SK-MEL-5 (cell line): ENCODE measurements at regions not wholly inside any gene's neighbourhood (a gene's known extent, or its start where the extent isn't known, plus 50 kb on each side); places are given as distances from the start of the nearest gene placed in this dataset.

Experiments
- DNase-seq: peaks from one replicate; pipeline ENCODE4 v3.0.0-alpha.2; 2016; ENCODE audit warnings: low read depth, low spot score
- in situ Hi-C: cut with HindIII; loops from 2 replicates; pipeline ENCODE4 v1.10.0; 2016; ENCODE audit warnings: low sequenced_read_pairs, high pct_unique_total_duplicates, low pct_unique_long_range_greater_than_20kb

GRCh38 chr1:82245345-82246014, 444.7 kb downstream of the ADGRL2 start:
- in situ Hi-C loops, result no loop called here
- no peak for DNase-seq

- in situ Hi-C loops, result no loop called here
- DNase-seq, result no peak
Observed at GRCh38 chr1:82240571-82240970, 439.8 kb downstream of the ADGRL2 start.

GRCh38 chr1:82230667-82231066, 429.9 kb downstream of the ADGRL2 start:
- in situ Hi-C loops, result no loop called here
- DNase-seq, result no peak

GRCh38 chr1:82227306-82228095, 426.8 kb downstream of the ADGRL2 start:
- no peak for DNase-seq
- in situ Hi-C loops, result no loop called here

GRCh38 chr1:82226186-82226505, 425.4 kb downstream of the ADGRL2 start:
- DNase-seq, result peak; percentile 20
- in situ Hi-C loops, result no loop called here

GRCh38 chr1:82225421-82226185, 424.9 kb downstream of the ADGRL2 start:
- in situ Hi-C loops, result no loop called here
- DNase-seq, result no peak

- in situ Hi-C loops, result no loop called here
Observed at GRCh38 chr1:82223091-82223490, 422.4 kb downstream of the ADGRL2 start.

GRCh38 chr1:82221721-82222120, 421.0 kb downstream of the ADGRL2 start:
- in situ Hi-C loops, result no loop called here
- no peak for DNase-seq

More at GRCh38 chr1:82223091-82223490, 422.4 kb downstream of the ADGRL2 start:
- no peak for DNase-seq

GRCh38 chr1:82220754-82221153, 420.0 kb downstream of the ADGRL2 start:
- in situ Hi-C loops, result no loop called here
- no peak for DNase-seq

- no peak for DNase-seq
- in situ Hi-C loops, result no loop called here
Observed at GRCh38 chr1:82219841-82220240, 419.1 kb downstream of the ADGRL2 start.

- in situ Hi-C loops, result no loop called here
- DNase-seq, result no peak
Observed at GRCh38 chr1:82218846-82219245, 418.1 kb downstream of the ADGRL2 start.

GRCh38 chr1:82215853-82216175, 415.1 kb downstream of the ADGRL2 start:
- in situ Hi-C loops, result no loop called here
- DNase-seq, result no peak

GRCh38 chr1:82215056-82215852, 414.5 kb downstream of the ADGRL2 start:
- in situ Hi-C loops, result no loop called here
- no peak for DNase-seq

- no peak for DNase-seq
- in situ Hi-C loops, result no loop called here
Observed at GRCh38 chr1:82214606-82215005, 413.9 kb downstream of the ADGRL2 start.

GRCh38 chr1:82197606-82198005, 396.9 kb downstream of the ADGRL2 start:
- DNase-seq, result no peak
- in situ Hi-C loops, result no loop called here

- DNase-seq, result no peak
- in situ Hi-C loops, result no loop called here
Observed at GRCh38 chr1:82195245-82195644, 394.5 kb downstream of the ADGRL2 start.

GRCh38 chr1:82185084-82185483, 384.4 kb downstream of the ADGRL2 start:
- DNase-seq, result no peak
- in situ Hi-C loops, result no loop called here

- DNase-seq, result no peak
- in situ Hi-C loops, result no loop called here
Observed at GRCh38 chr1:82181846-82182245, 381.1 kb downstream of the ADGRL2 start.
